Sigmoid colon (tissue), 6 donors: ENCODE measurements at regions not wholly inside any gene's neighbourhood (a gene's known extent, or its start where the extent isn't known, plus 50 kb on each side); places are given as distances from the start of the nearest gene placed in this dataset.

Experiments
- DNase-seq: peaks from one replicate; pipeline ENCODE4 v3.0.0-alpha.2; 2019
- H3K27ac ChIP-seq, 4 donors: fragments of 200-600 bp; sonication (generic); one replicate each; pipeline ENCODE4 v1.5.1; 2016 to 2019; ENCODE audit warnings: mild to moderate bottlenecking in 1 of 4
- H3K27me3 ChIP-seq, 3 donors: fragments of 200-600 bp; sonication (generic); one replicate each; pipeline ENCODE4 v1.5.1; 2019; ENCODE audit warnings: mild to moderate bottlenecking in 1 of 3
- H3K36me3 ChIP-seq, 4 donors: fragments of 200-600 bp; sonication (generic); one replicate each; pipeline ENCODE4 v1.5.1; 2016 to 2019
- H3K4me1 ChIP-seq, 4 donors: fragments of 200-600 bp; sonication (generic); one replicate each; pipeline ENCODE4 v1.5.1; 2017 to 2019
- H3K4me3 ChIP-seq, 4 donors: fragments of 200-600 bp; sonication (generic); one replicate each; pipeline ENCODE4 v1.5.1; 2017 to 2019; ENCODE audit warnings: mild to moderate bottlenecking in 2 of 4, moderate library complexity in 1 of 4
- H3K9me3 ChIP-seq, 4 donors: fragments of 200-600 bp in 3 of 4; sonication (generic) in 3 of 4; one replicate each; pipeline versions ENCODE4 v1.5.1 to v1.6.1; 2013 to 2019
- EP300 ChIP-seq, 4 donors: sonication (generic); formaldehyde crosslinking; IDR thresholded peaks; one replicate each; pipeline ENCODE4 v1.6.1; 2017; ENCODE audit warnings: antibody characterized with exemption in 4 of 4
- POLR2A ChIP-seq, 2 donors: fragments of 450-650 bp; IDR thresholded peaks; one replicate each; pipeline ENCODE4 v1.6.1; 2016; ENCODE audit warnings: antibody characterized with exemption in 2 of 2, mild to moderate bottlenecking in 2 of 2, moderate library complexity in 2 of 2
- POLR2AphosphoS5 ChIP-seq, 4 donors: sonication (generic); formaldehyde crosslinking; IDR thresholded peaks; one replicate each; pipeline ENCODE4 v1.6.1; 2017; ENCODE audit warnings: antibody characterized with exemption in 4 of 4
- WGBS, 2 donors: extraction: QIAGEN DNeasy Blood & Tissue Kit; methylation state at CpG; one replicate each; pipeline ENCODE4 v1.1.7; 2013; 5-methylcytosine and 5-hydroxymethylcytosine counted together
- intact Hi-C: fragments of 100-400 bp; cut with DNase I; formaldehyde crosslinking; loops from one replicate; pipeline ENCODE4 v1.15.1; 2023
- TF ChIP-seq, protein P1 (sequence below), 4 experiments: fragments of 450-650 bp in 3 of 4; fragments of 200-600 bp in 1 of 4; IDR thresholded peaks; one replicate each; pipeline ENCODE4 v1.5.1; 2016 to 2019; ENCODE audit warnings: antibody characterized with exemption in 4 of 4, mild to moderate bottlenecking in 3 of 4, moderate library complexity in 2 of 4
- donor health status: healthy with polysubstance abuse.
- donor health status: healthy.

DNA sequence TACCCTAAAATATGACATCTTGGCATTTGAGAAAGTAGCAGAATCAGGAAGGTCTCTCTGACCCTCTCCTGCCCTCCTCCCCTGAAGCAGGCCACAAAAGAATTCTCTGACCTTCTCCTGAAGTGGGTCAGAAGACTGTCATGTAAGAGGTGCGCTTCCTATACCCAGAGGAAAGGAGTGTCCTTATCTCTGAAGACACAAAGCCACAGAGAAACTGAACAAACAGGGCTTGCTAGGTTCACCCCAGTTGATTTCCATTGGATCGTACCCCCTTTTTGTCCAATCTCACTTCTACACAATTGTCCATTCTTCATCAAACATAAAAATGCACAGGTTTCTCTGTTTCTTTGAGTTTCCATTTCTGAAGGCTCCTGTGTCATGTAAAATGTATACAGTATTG lies 272.0 kb upstream of the SOX4 start:
- intact Hi-C loops = no loop called here
- TF ChIP-seq EP300 (IDR thresholded peaks at IDR 0.05) (no peak), POLR2A (IDR thresholded peaks at IDR 0.05) (no peak), POLR2AphosphoS5 (IDR thresholded peaks at IDR 0.05) (no peak)
- TF ChIP-seq, protein P1, sequence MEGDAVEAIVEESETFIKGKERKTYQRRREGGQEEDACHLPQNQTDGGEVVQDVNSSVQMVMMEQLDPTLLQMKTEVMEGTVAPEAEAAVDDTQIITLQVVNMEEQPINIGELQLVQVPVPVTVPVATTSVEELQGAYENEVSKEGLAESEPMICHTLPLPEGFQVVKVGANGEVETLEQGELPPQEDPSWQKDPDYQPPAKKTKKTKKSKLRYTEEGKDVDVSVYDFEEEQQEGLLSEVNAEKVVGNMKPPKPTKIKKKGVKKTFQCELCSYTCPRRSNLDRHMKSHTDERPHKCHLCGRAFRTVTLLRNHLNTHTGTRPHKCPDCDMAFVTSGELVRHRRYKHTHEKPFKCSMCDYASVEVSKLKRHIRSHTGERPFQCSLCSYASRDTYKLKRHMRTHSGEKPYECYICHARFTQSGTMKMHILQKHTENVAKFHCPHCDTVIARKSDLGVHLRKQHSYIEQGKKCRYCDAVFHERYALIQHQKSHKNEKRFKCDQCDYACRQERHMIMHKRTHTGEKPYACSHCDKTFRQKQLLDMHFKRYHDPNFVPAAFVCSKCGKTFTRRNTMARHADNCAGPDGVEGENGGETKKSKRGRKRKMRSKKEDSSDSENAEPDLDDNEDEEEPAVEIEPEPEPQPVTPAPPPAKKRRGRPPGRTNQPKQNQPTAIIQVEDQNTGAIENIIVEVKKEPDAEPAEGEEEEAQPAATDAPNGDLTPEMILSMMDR (IDR thresholded peaks at IDR 0.05) = no peak

DNA sequence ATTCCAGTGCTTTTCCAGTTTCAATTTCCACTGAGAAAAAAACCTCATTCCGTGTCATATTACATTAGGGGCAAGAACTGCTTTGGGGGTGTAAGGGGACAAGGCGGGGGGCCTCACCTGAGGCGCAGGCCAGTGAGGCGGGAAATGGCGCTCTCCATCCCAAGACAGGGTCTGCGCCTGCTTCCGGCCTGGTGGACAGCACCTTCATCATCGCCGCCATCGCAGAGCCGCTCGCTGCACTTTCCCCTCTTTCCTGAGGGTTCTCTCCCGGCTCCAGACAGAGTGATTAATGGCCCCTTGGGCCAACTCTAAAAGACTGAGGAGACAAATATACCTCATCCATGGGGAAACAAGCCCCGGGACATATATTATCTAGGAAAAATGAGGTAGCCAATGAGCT lies 270.0 kb upstream of the SOX4 start:
- Histone ChIP-seq H3K27me3 (no peaks in the 10 kb centered on the region), H3K4me1 (no peaks in the 10 kb centered on the region), H3K4me3 (no peak overlapping the region), H3K36me3 (no peaks in the 10 kb centered on the region), H3K27ac (no peak overlapping the region), H3K9me3 (peaks cover 0 to 3% (median 0%) of the 10 kb centered on the region in 4 donors)
- TF ChIP-seq POLR2A (IDR thresholded peaks at IDR 0.05) = no peak
- no peak for TF ChIP-seq EP300 (IDR thresholded peaks at IDR 0.05)
- TF ChIP-seq, protein P1 (IDR thresholded peaks at IDR 0.05) = no peak
- no peak for TF ChIP-seq POLR2AphosphoS5 (IDR thresholded peaks at IDR 0.05)
- intact Hi-C loops = no loop called here
- 94 to 95% methylated on average over 14 of the region's 14 CpGs for WGBS, 2 donors
- DNase-seq = no peak

More for the DNA sequence above, 272.0 kb upstream of the SOX4 start:
- WGBS, 2 donors = 88 to 92% methylated on average over 2 of the region's 2 CpGs
- no peaks in the 10 kb centered on the region for H3K4me1 ChIP-seq
- no peak overlapping the region for H3K27ac ChIP-seq
- no peak for DNase-seq
- H3K9me3 ChIP-seq = peaks cover 0 to 3% (median 0%) of the 10 kb centered on the region in 4 donors
- H3K36me3 ChIP-seq = no peaks in the 10 kb centered on the region
- no peaks in the 10 kb centered on the region for H3K27me3 ChIP-seq
- no peak overlapping the region for H3K4me3 ChIP-seq

DNA sequence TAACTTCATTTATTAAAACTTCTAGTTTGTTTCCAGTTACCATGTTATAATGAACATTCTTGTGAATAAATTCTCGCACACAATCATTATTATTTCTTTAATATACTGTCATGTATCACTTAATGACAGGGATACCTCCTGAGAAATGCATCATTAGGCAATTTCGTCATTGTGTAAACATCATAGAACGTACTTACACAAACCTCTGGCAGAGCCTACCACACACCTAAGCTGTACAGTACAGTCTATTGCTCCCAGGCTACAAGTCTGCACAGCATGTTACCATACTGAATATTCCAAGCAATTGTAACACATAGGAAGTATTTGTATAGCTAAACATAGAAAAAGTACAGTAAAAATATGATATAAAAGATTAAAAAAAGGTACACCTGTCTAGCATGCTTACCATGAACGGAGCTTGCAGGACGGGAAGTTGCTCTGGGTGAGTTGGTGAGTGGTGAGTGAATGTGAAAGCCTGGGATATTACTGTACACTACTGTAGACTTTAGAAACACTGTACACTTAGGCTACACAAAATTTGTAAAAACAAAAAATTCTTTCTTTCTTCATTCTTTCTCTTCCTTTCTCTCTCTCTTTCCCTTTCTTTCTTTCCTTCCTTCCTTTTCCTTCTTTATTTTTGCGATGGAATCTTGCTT lies 268.2 kb upstream of the SOX4 start:
- Histone ChIP-seq H3K27ac (no peak overlapping the region), H3K36me3 (no peaks in the 10 kb centered on the region), H3K9me3 (no peaks in the 10 kb centered on the region), H3K4me3 (no peak overlapping the region), H3K4me1 (no peaks in the 10 kb centered on the region), H3K27me3 (no peaks in the 10 kb centered on the region)
- TF ChIP-seq, protein P1 (IDR thresholded peaks at IDR 0.05) = no peak
- no peak for TF ChIP-seq POLR2AphosphoS5 (IDR thresholded peaks at IDR 0.05)
- no peak for TF ChIP-seq EP300 (IDR thresholded peaks at IDR 0.05)
- TF ChIP-seq POLR2A (IDR thresholded peaks at IDR 0.05) = no peak
- intact Hi-C loops = no loop called here
- no peak for DNase-seq
- 57 to 72% methylated on average over 6 of the region's 6 CpGs for WGBS, 2 donors

DNA sequence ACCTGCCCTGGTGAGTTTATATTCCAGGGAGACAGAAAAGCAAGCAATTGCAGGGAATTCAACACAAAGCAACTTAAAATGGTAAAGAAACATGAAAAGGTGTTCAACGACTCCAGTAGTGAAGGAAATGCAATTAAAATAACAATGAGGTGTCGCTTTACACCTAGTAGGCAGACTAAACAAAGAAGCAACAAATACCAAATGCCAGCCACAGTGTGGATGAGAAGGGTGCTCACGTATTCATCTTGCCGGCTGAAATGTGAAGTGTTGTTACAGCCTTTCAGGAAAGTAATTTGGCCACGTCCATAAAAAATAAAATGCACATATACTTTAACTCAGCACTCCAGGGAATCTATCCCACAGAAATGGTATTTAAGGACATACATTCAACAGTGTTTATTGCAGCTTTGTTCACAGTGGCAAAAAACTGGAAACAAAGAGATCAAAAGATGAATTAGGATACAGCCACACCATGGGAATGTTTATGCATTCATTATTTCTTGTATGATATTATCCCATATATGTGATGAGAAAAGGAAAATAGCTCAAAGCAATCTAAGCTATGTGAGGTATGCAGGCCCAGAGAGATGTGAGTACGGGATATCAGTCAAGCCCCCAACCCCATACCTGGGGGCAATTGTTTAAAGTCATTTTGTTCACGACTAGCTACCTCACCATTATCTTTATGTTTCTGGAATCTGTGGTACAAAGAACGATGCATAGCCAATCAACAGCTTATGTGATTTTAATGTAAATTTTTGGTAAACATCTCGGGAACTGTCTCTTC lies 266.0 kb upstream of the SOX4 start:
- H3K4me3 ChIP-seq = no peak overlapping the region
- H3K9me3 ChIP-seq = no peaks in the 10 kb centered on the region
- WGBS, 2 donors = 75 to 77% methylated on average over 9 of the region's 9 CpGs
- H3K27me3 ChIP-seq = no peaks in the 10 kb centered on the region
- TF ChIP-seq POLR2A (IDR thresholded peaks at IDR 0.05) = no peak
- no peak for TF ChIP-seq POLR2AphosphoS5 (IDR thresholded peaks at IDR 0.05)
- TF ChIP-seq, protein P1 (IDR thresholded peaks at IDR 0.05) = no peak
- TF ChIP-seq EP300 (IDR thresholded peaks at IDR 0.05) = no peak
- H3K4me1 ChIP-seq = peaks cover 0 to 16% (median 14%) of the 10 kb centered on the region in 4 donors
- DNase-seq = no peak
- no peaks in the 10 kb centered on the region for H3K36me3 ChIP-seq
- no peak overlapping the region for H3K27ac ChIP-seq
- intact Hi-C loops = no loop called here
